Fibroblast of mammary gland (primary cell): ENCODE measurements at regions not wholly inside any gene's neighbourhood (a gene's known extent, or its start where the extent isn't known, plus 50 kb on each side); places are given as distances from the start of the nearest gene placed in this dataset.

Experiments
- DNase-seq: peaks from one replicate; pipeline ENCODE4 v3.0.0-alpha.2; 2010; ENCODE audit warnings: low read depth
- H3K4me3 ChIP-seq: 2 replicates; pipeline ENCODE4 v1.5.1; 2011; ENCODE audit warnings: low read depth, mild to moderate bottlenecking, low read length, moderate library complexity; ENCODE audit not compliant: control insufficient read depth
- CTCF ChIP-seq: conservative IDR thresholded peaks from 2 replicates; pipeline ENCODE4 v1.5.1; 2011; ENCODE audit warnings: low read depth, low read length, inconsistent platforms; ENCODE audit not compliant: control insufficient read depth, insufficient read depth

DNA sequence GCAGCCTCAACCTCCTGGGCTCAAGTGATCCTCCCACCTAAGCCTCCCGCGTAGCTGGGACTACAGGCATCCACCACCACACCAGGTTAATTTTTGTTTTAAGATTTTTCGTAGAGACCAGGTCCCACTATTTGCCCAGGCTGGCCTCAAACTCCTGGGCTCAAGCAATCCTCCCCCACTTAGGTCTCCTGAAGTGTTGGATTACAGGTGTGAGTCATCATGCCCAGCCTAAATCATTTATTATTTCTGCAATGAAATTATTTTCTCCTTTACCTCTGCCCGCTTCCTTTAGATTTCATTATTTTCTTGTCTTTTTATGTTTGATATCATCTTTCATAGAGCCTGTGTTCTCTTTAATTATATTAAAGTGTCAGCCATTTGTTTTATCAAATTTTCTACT lies 165.2 kb upstream of the OTX2 start:
- no peak for DNase-seq
- no peak overlapping the region for H3K4me3 ChIP-seq
- no peak for TF ChIP-seq CTCF

- DNase-seq: no peak
- no peak for TF ChIP-seq CTCF
Observed at GRCh38 chr14:56972948-56973347, 162.7 kb upstream of the OTX2 start.

GRCh38 chr14:56964895-56965294 lies 154.6 kb upstream of the OTX2 start:
- TF ChIP-seq CTCF: no peak
- DNase-seq: no peak
- no peak overlapping the region for H3K4me3 ChIP-seq

More at GRCh38 chr14:56972948-56973347, 162.7 kb upstream of the OTX2 start:
- no peak overlapping the region for H3K4me3 ChIP-seq

- H3K4me3 ChIP-seq: no peak overlapping the region
- DNase-seq: no peak
- TF ChIP-seq CTCF: no peak
Observed at GRCh38 chr14:56963381-56963780, 153.1 kb upstream of the OTX2 start.

DNA sequence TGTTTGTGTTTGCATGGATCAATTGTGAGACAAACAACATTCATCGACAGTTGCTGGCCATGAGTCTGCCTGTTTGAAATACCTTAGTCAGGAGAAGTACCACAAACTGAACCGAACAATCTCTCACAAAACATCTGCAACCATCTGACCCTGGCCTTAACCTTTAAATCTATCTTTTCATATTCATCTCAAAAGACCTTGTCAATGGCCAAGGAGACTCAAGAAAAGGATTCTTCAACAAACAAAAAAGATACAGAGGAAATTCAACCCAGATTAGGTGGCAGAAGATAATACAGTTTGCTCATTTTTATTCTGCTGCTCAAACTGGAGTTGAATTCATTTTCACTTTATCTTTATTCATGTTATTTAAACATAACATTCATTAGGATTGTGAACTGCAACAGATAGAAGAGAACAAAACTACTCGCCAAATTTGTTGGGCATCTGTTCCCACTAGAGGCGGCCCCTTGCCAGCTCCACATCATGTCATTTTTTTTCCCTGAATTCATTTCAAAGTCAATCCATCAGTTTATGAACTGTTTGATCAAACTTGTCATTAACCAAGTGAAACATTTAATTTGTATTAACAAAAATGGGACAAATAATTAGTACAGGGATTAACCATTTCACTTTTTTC lies 152.3 kb upstream of the OTX2 start:
- TF ChIP-seq CTCF: no peak
- DNase-seq: no peak
- no peak overlapping the region for H3K4me3 ChIP-seq

DNA sequence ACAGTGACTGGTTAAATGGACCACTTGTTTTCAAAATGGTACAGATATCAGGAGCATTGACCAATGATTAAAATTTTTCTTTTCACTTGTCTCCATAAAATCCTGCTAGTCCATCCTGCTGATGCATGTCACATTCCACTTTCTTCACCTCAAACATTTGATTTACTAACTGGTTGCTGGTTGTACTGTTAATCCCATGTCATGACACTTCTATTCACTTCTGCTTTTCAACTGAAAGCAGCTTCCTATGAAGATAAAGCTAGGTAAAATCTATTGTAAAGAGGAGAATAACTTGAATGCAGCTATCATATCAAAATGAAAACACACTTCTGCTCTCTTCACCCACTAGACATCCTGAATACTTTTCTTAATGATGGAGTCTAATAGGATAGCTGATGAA lies 149.6 kb upstream of the OTX2 start:
- TF ChIP-seq CTCF: no peak
- H3K4me3 ChIP-seq: no peak overlapping the region
- no peak for DNase-seq

DNA sequence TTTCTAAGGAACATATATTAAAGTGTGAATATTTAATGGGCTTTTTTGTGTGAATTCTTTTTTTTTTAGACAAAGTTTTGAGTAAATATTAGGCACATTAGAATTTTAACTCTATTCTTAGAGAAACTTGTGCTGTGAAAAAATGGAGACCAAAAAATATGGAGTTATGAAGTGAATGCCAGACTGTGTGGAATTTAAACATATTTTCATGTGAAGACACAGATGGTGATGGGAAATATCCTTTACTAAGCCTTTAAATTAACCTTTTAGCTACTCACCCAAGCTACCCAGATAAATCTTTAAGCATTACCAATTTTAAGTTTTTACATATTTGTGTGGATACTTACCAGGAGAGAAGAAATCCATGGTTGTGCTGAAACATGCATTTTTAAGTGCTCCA lies 148.8 kb upstream of the OTX2 start:
- H3K4me3 ChIP-seq: no peak overlapping the region
- TF ChIP-seq CTCF: no peak
- DNase-seq: no peak
